Neural cell (in vitro differentiated cells): ENCODE measurements at regions not wholly inside any gene's neighbourhood (a gene's known extent, or its start where the extent isn't known, plus 50 kb on each side); places are given as distances from the start of the nearest gene placed in this dataset.

Source experiments
- EZH2 ChIP-seq: fragments of 200-600, 300-800 bp; shearing (Covaris generic), sonication (generic); IDR thresholded peaks from 2 replicates; pipeline ENCODE4 v1.6.1; 2014; ENCODE audit warnings: antibody characterized with exemption, low read length, borderline replicate concordance, mild to moderate bottlenecking; ENCODE audit not compliant: insufficient read depth, poor library complexity, severe bottlenecking
- MXI1 ChIP-seq: fragments of 450-650 bp; conservative IDR thresholded peaks from 2 replicates; pipeline ENCODE4 v1.6.1; 2014; ENCODE audit warnings: antibody characterized with exemption, mild to moderate bottlenecking; ENCODE audit not compliant: poor library complexity, severe bottlenecking
- POLR2AphosphoS5 ChIP-seq: IDR thresholded peaks from 2 replicates; pipeline ENCODE4 v1.6.1; 2012
- REST ChIP-seq: IDR thresholded peaks from 2 replicates; pipeline ENCODE4 v1.6.1; 2012; ENCODE audit warnings: borderline replicate concordance
- TF ChIP-seq, protein P1 (sequence below): fragments of 450-650 bp; IDR thresholded peaks from 2 replicates; pipeline ENCODE4 v1.5.1; 2014; ENCODE audit warnings: antibody characterized with exemption, mild to moderate bottlenecking, moderate library complexity; ENCODE audit not compliant: poor library complexity, severe bottlenecking

DNA sequence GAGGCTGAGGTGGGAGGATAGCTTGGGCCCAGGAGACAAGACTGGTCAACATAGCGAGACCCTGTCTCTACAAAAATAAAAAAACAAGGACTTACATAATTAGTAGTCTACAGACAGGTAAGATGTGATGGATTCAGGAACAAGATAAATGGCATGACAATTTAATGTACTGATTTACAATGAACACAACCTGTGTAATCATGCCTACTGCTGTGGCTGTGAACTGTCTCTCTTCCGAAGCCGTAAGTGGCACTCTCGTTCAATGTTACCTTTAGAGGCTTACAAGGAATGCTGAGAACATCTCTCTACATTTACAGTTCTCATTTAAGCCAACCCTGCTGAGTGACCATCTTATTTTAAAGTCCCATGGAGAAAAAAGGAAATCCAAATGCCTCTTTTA is 134.8 kb upstream of the PRDM1 start:
- TF ChIP-seq EZH2 (no peak), POLR2AphosphoS5 (peak; percentile 85), MXI1 (no peak), REST (no peak)
- TF ChIP-seq, protein P1, sequence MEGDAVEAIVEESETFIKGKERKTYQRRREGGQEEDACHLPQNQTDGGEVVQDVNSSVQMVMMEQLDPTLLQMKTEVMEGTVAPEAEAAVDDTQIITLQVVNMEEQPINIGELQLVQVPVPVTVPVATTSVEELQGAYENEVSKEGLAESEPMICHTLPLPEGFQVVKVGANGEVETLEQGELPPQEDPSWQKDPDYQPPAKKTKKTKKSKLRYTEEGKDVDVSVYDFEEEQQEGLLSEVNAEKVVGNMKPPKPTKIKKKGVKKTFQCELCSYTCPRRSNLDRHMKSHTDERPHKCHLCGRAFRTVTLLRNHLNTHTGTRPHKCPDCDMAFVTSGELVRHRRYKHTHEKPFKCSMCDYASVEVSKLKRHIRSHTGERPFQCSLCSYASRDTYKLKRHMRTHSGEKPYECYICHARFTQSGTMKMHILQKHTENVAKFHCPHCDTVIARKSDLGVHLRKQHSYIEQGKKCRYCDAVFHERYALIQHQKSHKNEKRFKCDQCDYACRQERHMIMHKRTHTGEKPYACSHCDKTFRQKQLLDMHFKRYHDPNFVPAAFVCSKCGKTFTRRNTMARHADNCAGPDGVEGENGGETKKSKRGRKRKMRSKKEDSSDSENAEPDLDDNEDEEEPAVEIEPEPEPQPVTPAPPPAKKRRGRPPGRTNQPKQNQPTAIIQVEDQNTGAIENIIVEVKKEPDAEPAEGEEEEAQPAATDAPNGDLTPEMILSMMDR: no peak
